ENCODE measurements at regions not wholly inside any gene's neighbourhood (a gene's known extent, or its start where the extent isn't known, plus 50 kb on each side); places are given as distances from the start of the nearest gene placed in this dataset.

- H3K4me1 ChIP-seq (ENCODE audit: control insufficient read depth in 2 of 2, insufficient read depth in 2 of 2, low read length in 2 of 2), result no peaks in the 10 kb centered on the region
- TF ChIP-seq CTCF (IDR thresholded peaks at IDR 0.05), result no peak
- TF ChIP-seq EZH2 (IDR thresholded peaks at IDR 0.05; ENCODE audit: borderline replicate concordance, insufficient read depth, low read depth, low read length, poor library complexity, severe bottlenecking), result no peak
- CTCF ChIA-PET, result no interaction called here
- POLR2A ChIA-PET, result no interaction called here
- H3K9me3 ChIP-seq (ENCODE audit: control extremely low read depth in 1 of 3, control insufficient read depth in 2 of 3, insufficient read depth in 1 of 3, low read length in 2 of 3), result no peaks in the 10 kb centered on the region
- H3K9me3 Mint-ChIP-seq (ENCODE audit: insufficient read depth), result no peaks in the 10 kb centered on the region
- H3K4me3 ChIP-seq (ENCODE audit: control extremely low read depth in 1 of 5, extremely low read depth in 1 of 5, insufficient read depth in 1 of 5, low read depth in 2 of 5, low read length in 4 of 5), result no peak overlapping the region
- no peak overlapping the region for H3K9ac ChIP-seq (ENCODE audit: low read length)
- ATAC-seq (ENCODE audit: low read depth) (no peak), DNase-seq (no peak)
- no peak overlapping the region for H3K4me2 ChIP-seq (replicated peaks; ENCODE audit: low read depth, low read length, poor library complexity, severe bottlenecking)
- H3K4me3 Mint-ChIP-seq, result no peak overlapping the region
- H2AFZ ChIP-seq (ENCODE audit: insufficient read depth, low read depth, low read length, poor library complexity, severe bottlenecking), result no peak overlapping the region
- H3K27ac ChIP-seq (ENCODE audit: low read length in 2 of 2), result no peak overlapping the region
- H3K79me2 ChIP-seq (ENCODE audit: control insufficient read depth, insufficient read depth, low read length), result no peaks in the 10 kb centered on the region
- intact Hi-C loops (cut with micrococcal nuclease), result no loop called here
- H3K27me3 Mint-ChIP-seq, result no peaks in the 10 kb centered on the region
- H3K4me1 Mint-ChIP-seq, result no peaks in the 10 kb centered on the region
- H4K20me1 ChIP-seq (ENCODE audit: control insufficient read depth, insufficient read depth, low read length, poor library complexity, severe bottlenecking), result no peaks in the 10 kb centered on the region
- H3K36me3 ChIP-seq (replicated peaks in 1 of 2; ENCODE audit: control extremely low read depth in 1 of 2, control insufficient read depth in 1 of 2, extremely low read depth in 1 of 2, insufficient read depth in 2 of 2, low read length in 1 of 2), result no peaks in the 10 kb centered on the region
- H3K27me3 ChIP-seq (replicated peaks in 1 of 4; ENCODE audit: control extremely low read depth in 1 of 4, control insufficient read depth in 3 of 4, insufficient read depth in 4 of 4, low read length in 3 of 4), result no peaks in the 10 kb centered on the region
- WGBS (ENCODE audit: insufficient coverage), result no CpG with 5 or more reads among the region's 2 CpGs
- H3K27ac Mint-ChIP-seq, result no peak overlapping the region
These were observed 108.2 kb upstream of the GALNT5 start for GRCh38 chr2:157149270-157149669.

- POLR2A ChIA-PET, result no interaction called here
- Histone ChIP-seq H3K9ac (ENCODE audit: low read length) (no peak overlapping the region), H3K9me3 (ENCODE audit: control extremely low read depth in 1 of 3, control insufficient read depth in 2 of 3, insufficient read depth in 1 of 3, low read length in 2 of 3) (no peaks in the 10 kb centered on the region), H4K20me1 (ENCODE audit: control insufficient read depth, insufficient read depth, low read length, poor library complexity, severe bottlenecking) (no peaks in the 10 kb centered on the region), H3K4me1 (ENCODE audit: control insufficient read depth in 2 of 2, insufficient read depth in 2 of 2, low read length in 2 of 2) (no peaks in the 10 kb centered on the region), H3K27me3 (replicated peaks in 1 of 4; ENCODE audit: control extremely low read depth in 1 of 4, control insufficient read depth in 3 of 4, insufficient read depth in 4 of 4, low read length in 3 of 4) (no peaks in the 10 kb centered on the region), H3K4me3 (ENCODE audit: control extremely low read depth in 1 of 5, extremely low read depth in 1 of 5, insufficient read depth in 1 of 5, low read depth in 2 of 5, low read length in 4 of 5) (no peak overlapping the region), H3K79me2 (ENCODE audit: control insufficient read depth, insufficient read depth, low read length) (no peaks in the 10 kb centered on the region), H3K4me2 (replicated peaks; ENCODE audit: low read depth, low read length, poor library complexity, severe bottlenecking) (no peak overlapping the region), H3K36me3 (replicated peaks in 1 of 2; ENCODE audit: control extremely low read depth in 1 of 2, control insufficient read depth in 1 of 2, extremely low read depth in 1 of 2, insufficient read depth in 2 of 2, low read length in 1 of 2) (no peaks in the 10 kb centered on the region), H2AFZ (ENCODE audit: insufficient read depth, low read depth, low read length, poor library complexity, severe bottlenecking) (no peak overlapping the region), H3K27ac (ENCODE audit: low read length in 2 of 2) (no peak overlapping the region)
- no peaks in the 10 kb centered on the region for H3K4me1 Mint-ChIP-seq
- H3K27me3 Mint-ChIP-seq, result no peaks in the 10 kb centered on the region
- ATAC-seq (ENCODE audit: low read depth) (no peak), DNase-seq (no peak)
- CTCF ChIA-PET, result no interaction called here
- H3K9me3 Mint-ChIP-seq (ENCODE audit: insufficient read depth), result no peaks in the 10 kb centered on the region
- WGBS (ENCODE audit: insufficient coverage), result no CpG with 5 or more reads among the region's 3 CpGs
- TF ChIP-seq EZH2 (IDR thresholded peaks at IDR 0.05; ENCODE audit: borderline replicate concordance, insufficient read depth, low read depth, low read length, poor library complexity, severe bottlenecking) (no peak), CTCF (IDR thresholded peaks at IDR 0.05) (no peak)
- intact Hi-C loops (cut with micrococcal nuclease), result no loop called here
- H3K27ac Mint-ChIP-seq, result no peak overlapping the region
- H3K4me3 Mint-ChIP-seq, result no peak overlapping the region
These were observed 106.8 kb upstream of the GALNT5 start for GRCh38 chr2:157150747-157151146.

Data from B cell (primary cell).